OCI-LY1 (cell line): ENCODE measurements at regions not wholly inside any gene's neighbourhood (a gene's known extent, or its start where the extent isn't known, plus 50 kb on each side); places are given as distances from the start of the nearest gene placed in this dataset.

Experiments used
- CTCF ChIP-seq: fragments of 200-600 bp; sonication (generic), shearing (Covaris generic); IDR thresholded peaks from 2 replicates; pipeline ENCODE4 v1.5.1; 2017; ENCODE audit warnings: mild to moderate bottlenecking, antibody characterized with exemption, low read length, moderate library complexity, mixed read lengths
- EZH2 ChIP-seq: fragments of 200-600 bp; sonication (generic), shearing (Covaris generic); IDR thresholded peaks from 2 replicates; pipeline ENCODE4 v1.8.0; 2017; ENCODE audit warnings: borderline replicate concordance, mixed run types, mild to moderate bottlenecking, antibody characterized with exemption, low read length, moderate library complexity, mixed read lengths

DNA sequence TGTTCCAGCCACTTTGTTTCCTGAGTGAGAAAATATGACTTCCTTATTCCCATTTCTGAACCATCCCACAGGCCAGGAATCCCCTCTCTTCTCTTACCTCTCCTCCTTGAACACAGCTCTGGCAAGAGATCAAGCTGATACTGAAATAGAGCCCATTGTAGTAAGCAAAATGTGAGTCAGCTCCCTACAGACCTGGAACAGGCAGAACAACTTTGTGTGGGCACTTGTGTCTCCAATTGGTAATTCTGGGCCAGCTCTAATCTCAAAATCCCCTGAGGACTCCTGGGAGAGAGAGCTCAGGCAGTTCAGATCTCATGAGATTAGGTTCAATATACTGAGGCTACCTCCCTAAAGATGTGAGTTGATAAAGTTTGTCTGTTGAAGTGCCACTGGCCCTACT lies 213.5 kb downstream of the GUCY2F start:
- TF ChIP-seq CTCF (no peak), EZH2 (no peak)
